ENCODE measurements at regions not wholly inside any gene's neighbourhood (a gene's known extent, or its start where the extent isn't known, plus 50 kb on each side); places are given as distances from the start of the nearest gene placed in this dataset.
A peak's percentile ranks its signal among the peaks of the same experiment; 100 is the strongest.

DNA sequence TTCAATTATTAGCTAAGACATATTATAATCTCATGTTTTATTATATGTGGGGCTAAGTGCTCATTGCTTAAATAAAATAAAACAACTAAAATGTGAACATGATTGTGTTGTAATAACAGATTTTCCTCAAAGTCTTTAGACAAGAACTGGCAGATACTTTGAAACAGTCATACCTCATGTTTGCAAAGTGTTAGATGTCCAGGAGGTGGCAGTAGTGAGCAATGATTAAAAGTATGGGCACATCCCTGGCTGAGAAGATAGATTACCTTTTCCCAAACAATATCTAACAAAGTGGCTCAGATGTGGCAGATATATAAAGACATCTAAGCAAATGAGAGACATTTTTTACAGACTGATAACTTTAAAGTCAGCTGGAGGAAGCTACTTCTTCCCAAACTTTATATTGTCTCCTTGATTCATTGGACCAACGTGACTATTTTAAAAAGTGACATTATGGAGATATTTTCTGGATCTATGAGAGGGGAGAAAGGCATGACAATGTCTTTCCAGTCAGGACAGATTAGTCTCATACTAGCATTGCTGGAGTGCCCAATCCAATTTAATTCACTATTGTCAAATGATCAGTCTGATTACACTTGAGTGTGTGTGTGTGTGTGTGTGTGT is 269.8 kb downstream of the S1PR1 start:
- H3K4me3 Mint-ChIP-seq, result no peak overlapping the region
- H3K27me3 Mint-ChIP-seq (ENCODE audit: low read depth), result no peaks in the 10 kb centered on the region
- no peaks in the 10 kb centered on the region for H3K36me3 Mint-ChIP-seq
- no peak for DNase-seq (ENCODE audit: low spot score in 2 of 2, unreplicated experiment in 2 of 2)
- no peak overlapping the region for H3K27ac Mint-ChIP-seq
- H3K9me3 Mint-ChIP-seq, result no peaks in the 10 kb centered on the region
- H3K4me1 Mint-ChIP-seq, result peaks cover 16% of the 10 kb centered on the region
- TF ChIP-seq, protein P1, sequence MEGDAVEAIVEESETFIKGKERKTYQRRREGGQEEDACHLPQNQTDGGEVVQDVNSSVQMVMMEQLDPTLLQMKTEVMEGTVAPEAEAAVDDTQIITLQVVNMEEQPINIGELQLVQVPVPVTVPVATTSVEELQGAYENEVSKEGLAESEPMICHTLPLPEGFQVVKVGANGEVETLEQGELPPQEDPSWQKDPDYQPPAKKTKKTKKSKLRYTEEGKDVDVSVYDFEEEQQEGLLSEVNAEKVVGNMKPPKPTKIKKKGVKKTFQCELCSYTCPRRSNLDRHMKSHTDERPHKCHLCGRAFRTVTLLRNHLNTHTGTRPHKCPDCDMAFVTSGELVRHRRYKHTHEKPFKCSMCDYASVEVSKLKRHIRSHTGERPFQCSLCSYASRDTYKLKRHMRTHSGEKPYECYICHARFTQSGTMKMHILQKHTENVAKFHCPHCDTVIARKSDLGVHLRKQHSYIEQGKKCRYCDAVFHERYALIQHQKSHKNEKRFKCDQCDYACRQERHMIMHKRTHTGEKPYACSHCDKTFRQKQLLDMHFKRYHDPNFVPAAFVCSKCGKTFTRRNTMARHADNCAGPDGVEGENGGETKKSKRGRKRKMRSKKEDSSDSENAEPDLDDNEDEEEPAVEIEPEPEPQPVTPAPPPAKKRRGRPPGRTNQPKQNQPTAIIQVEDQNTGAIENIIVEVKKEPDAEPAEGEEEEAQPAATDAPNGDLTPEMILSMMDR (IDR thresholded peaks at IDR 0.05; ENCODE audit: unreplicated experiment), result peak; percentile 69

DNA sequence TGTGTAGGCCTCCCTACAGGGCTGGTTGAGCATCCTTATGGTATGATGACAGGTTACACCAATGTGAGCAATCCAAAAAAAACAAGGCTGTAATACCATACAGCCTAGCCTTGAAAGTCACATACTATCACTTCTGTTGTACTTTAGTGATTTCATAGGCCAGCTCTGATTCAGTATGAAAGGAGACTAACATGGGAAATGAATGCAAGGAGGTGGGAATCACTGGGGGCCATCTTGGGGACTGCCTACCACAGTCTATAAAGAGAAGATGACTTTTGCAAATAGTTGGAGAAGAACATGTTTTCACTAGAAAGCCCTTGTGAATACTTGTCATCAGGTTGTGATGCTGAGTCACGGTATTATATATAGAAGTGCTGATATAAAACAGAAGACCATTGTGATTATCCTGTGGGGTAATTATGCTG is 270.7 kb downstream of the S1PR1 start:
- TF ChIP-seq, protein P1 (IDR thresholded peaks at IDR 0.05; ENCODE audit: unreplicated experiment), result no peak
- peaks cover 21% of the 10 kb centered on the region for H3K4me1 Mint-ChIP-seq
- H3K4me3 Mint-ChIP-seq, result no peak overlapping the region
- no peaks in the 10 kb centered on the region for H3K36me3 Mint-ChIP-seq
- H3K27ac Mint-ChIP-seq, result no peak overlapping the region
- no peaks in the 10 kb centered on the region for H3K27me3 Mint-ChIP-seq (ENCODE audit: low read depth)
- no peak for DNase-seq (ENCODE audit: low spot score in 2 of 2, unreplicated experiment in 2 of 2)
- H3K9me3 Mint-ChIP-seq, result no peaks in the 10 kb centered on the region

DNA sequence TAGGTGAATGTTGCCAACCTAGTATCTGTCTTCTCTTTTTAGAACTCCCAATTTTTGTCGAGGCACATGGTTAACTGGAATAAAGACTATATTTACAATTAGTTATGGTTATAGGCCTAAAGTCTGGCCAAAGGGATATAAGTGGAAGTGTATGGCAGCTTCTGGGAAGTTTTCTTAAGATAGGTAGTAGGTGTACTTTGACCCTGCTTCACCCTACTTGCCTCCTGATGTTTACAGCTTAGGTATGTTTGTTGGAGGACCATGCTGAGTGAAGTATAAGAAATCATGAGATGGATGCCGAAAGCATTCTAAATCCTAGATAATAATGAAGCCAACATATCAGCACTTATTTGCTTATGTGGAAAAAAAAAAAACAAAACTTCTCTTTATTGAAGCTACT is 272.1 kb downstream of the S1PR1 start:
- H3K27ac Mint-ChIP-seq, result no peak overlapping the region
- TF ChIP-seq, protein P1 (IDR thresholded peaks at IDR 0.05; ENCODE audit: unreplicated experiment), result no peak
- no peaks in the 10 kb centered on the region for H3K27me3 Mint-ChIP-seq (ENCODE audit: low read depth)
- no peaks in the 10 kb centered on the region for H3K36me3 Mint-ChIP-seq
- peaks cover 21% of the 10 kb centered on the region for H3K4me1 Mint-ChIP-seq
- H3K9me3 Mint-ChIP-seq, result peaks cover 4% of the 10 kb centered on the region
- H3K4me3 Mint-ChIP-seq, result no peak overlapping the region
- no peak for DNase-seq (ENCODE audit: low spot score in 2 of 2, unreplicated experiment in 2 of 2)

DNA sequence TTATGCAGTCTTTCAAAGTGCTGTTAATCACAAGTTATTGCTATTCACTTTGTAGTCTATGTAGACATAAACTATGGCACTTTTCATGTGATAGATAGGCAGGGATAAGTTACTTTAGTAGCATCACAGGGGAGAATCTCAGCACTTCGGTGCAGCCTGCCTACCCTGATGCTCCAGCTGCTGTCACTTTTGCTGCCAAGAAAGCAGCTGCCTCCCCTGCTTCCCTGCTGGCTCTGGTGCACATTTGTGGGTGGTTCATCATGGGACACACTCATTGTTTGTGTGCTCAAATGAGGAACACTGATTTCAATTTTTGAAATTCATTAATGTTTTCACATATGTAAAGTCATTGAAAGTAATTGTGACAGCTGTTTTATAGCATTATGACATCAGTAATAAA is 272.6 kb downstream of the S1PR1 start:
- Mint-ChIP-seq H3K4me1 (peaks cover 21% of the 10 kb centered on the region), H3K36me3 (no peaks in the 10 kb centered on the region), H3K27ac (no peak overlapping the region), H3K27me3 (ENCODE audit: low read depth) (no peaks in the 10 kb centered on the region), H3K4me3 (no peak overlapping the region), H3K9me3 (peaks cover 5% of the 10 kb centered on the region)
- TF ChIP-seq, protein P1 (IDR thresholded peaks at IDR 0.05; ENCODE audit: unreplicated experiment), result no peak
- DNase-seq (ENCODE audit: low spot score in 2 of 2, unreplicated experiment in 2 of 2), result no peak

DNA sequence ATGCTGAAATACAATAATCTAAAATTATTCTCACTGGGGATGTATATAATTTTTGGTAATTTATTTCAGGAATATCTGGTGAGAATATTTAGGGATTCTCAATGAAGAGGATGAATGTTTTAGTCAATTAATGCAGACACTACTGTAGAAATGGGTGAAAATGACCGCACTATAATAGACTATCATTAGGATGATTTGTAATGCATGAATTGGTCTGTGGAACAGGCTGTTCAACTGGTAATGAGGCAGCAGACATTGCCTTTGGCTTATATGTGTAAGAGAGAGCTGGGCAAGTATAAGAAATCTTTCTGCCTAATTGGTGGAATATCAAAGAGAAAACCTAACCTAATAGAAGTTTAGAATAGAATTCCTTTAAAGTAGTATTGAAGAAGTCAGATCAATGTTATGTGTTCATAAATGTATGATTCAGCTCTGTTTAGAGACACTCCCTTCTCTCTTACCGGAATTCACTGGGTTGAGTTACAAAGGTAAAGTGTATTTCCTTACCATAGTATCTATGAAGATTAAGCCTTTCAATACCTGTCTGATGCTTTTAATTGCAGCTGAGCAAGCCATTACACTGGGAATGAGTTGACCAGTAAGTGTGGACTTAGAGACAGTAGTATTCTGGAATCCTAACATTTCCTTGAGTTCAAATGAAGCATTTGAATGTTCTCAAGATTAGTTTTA is 274.5 kb downstream of the S1PR1 start:
- no peak overlapping the region for H3K27ac Mint-ChIP-seq
- H3K4me1 Mint-ChIP-seq, result peaks cover 21% of the 10 kb centered on the region
- H3K9me3 Mint-ChIP-seq, result peaks cover 18% of the 10 kb centered on the region
- H3K27me3 Mint-ChIP-seq (ENCODE audit: low read depth), result no peaks in the 10 kb centered on the region
- TF ChIP-seq, protein P1 (IDR thresholded peaks at IDR 0.05; ENCODE audit: unreplicated experiment), result no peak
- no peak for DNase-seq (ENCODE audit: low spot score in 2 of 2, unreplicated experiment in 2 of 2)
- H3K36me3 Mint-ChIP-seq, result peaks cover 5% of the 10 kb centered on the region
- H3K4me3 Mint-ChIP-seq, result no peak overlapping the region

All from mesothelial cell of epicardium (in vitro differentiated cells).